Vagina (tissue), 2 donors: ENCODE measurements at regions not wholly inside any gene's neighbourhood (a gene's known extent, or its start where the extent isn't known, plus 50 kb on each side); places are given as distances from the start of the nearest gene placed in this dataset.

Experiments
- DNase-seq, 2 donors: peaks; one replicate each; pipeline ENCODE4 v3.0.0-alpha.2; 2017; ENCODE audit errors: extremely low spot score in 2 of 2
- H3K27ac ChIP-seq: fragments of 200-600 bp; sonication (generic); one replicate; pipeline ENCODE4 v1.5.1; 2019
- H3K27me3 ChIP-seq: fragments of 200-600 bp; sonication (generic); one replicate; pipeline ENCODE4 v1.5.1; 2019
- H3K36me3 ChIP-seq, 2 donors: fragments of 200-600 bp; sonication (generic); one replicate each; pipeline ENCODE4 v1.5.1; 2017 to 2019
- H3K4me1 ChIP-seq: fragments of 200-600 bp; sonication (generic); one replicate; pipeline ENCODE4 v1.5.1; 2019
- H3K4me3 ChIP-seq, 2 donors: fragments of 200-600 bp; sonication (generic); 1 replicate in 1 of 2; 2 replicates in 1 of 2; pipeline ENCODE4 v1.5.1; 2016 to 2019
- H3K9me3 ChIP-seq: fragments of 200-600 bp; sonication (generic); one replicate; pipeline ENCODE4 v1.5.1; 2019
- POLR2A ChIP-seq, 2 donors: fragments of 450-650 bp; IDR thresholded peaks; one replicate each; pipeline ENCODE4 v1.6.1; 2017; ENCODE audit warnings: antibody characterized with exemption in 2 of 2, mild to moderate bottlenecking in 2 of 2, moderate library complexity in 2 of 2
- POLR2AphosphoS5 ChIP-seq, 2 donors: sonication (generic); formaldehyde crosslinking; IDR thresholded peaks; one replicate each; pipeline ENCODE4 v1.9.0; 2017; ENCODE audit warnings: antibody characterized with exemption in 2 of 2, mild to moderate bottlenecking in 2 of 2, low read depth in 1 of 2; ENCODE audit not compliant: insufficient read depth in 1 of 2
- intact Hi-C: fragments of 100-400 bp; cut with DNase I; formaldehyde crosslinking; loops from one replicate; pipeline ENCODE4 v1.15.1; 2023
- TF ChIP-seq, protein P1 (sequence below), 3 experiments: fragments of 450-650 bp in 2 of 3; fragments of 200-600 bp in 1 of 3; sonication (generic) in 1 of 3; IDR thresholded peaks; one replicate each; pipeline ENCODE4 v1.5.1; 2017 to 2019; ENCODE audit warnings: antibody characterized with exemption in 3 of 3, mild to moderate bottlenecking in 2 of 3, moderate library complexity in 2 of 3

- intact Hi-C loops: loop anchor here (5.0 kb wide), 1 partner anchor 1248 kb away; no protein-coding TSS in a partner anchor
- Histone ChIP-seq H3K27ac (no peak overlapping the region), H3K4me1 (no peaks in the 10 kb centered on the region), H3K9me3 (no peaks in the 10 kb centered on the region), H3K4me3 (no peak overlapping the region), H3K36me3 (no peaks in the 10 kb centered on the region), H3K27me3 (no peaks in the 10 kb centered on the region)
- no peak for TF ChIP-seq POLR2AphosphoS5 (IDR thresholded peaks at IDR 0.05; ENCODE audit: insufficient read depth in 1 of 2, low read depth in 1 of 2)
- TF ChIP-seq, protein P1, sequence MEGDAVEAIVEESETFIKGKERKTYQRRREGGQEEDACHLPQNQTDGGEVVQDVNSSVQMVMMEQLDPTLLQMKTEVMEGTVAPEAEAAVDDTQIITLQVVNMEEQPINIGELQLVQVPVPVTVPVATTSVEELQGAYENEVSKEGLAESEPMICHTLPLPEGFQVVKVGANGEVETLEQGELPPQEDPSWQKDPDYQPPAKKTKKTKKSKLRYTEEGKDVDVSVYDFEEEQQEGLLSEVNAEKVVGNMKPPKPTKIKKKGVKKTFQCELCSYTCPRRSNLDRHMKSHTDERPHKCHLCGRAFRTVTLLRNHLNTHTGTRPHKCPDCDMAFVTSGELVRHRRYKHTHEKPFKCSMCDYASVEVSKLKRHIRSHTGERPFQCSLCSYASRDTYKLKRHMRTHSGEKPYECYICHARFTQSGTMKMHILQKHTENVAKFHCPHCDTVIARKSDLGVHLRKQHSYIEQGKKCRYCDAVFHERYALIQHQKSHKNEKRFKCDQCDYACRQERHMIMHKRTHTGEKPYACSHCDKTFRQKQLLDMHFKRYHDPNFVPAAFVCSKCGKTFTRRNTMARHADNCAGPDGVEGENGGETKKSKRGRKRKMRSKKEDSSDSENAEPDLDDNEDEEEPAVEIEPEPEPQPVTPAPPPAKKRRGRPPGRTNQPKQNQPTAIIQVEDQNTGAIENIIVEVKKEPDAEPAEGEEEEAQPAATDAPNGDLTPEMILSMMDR (IDR thresholded peaks at IDR 0.05): no peak
- no peak for TF ChIP-seq POLR2A (IDR thresholded peaks at IDR 0.05)
- no peak for DNase-seq
Observed at GRCh38 chr2:103144837-103145236, 383.0 kb downstream of the TMEM182 start.

DNA sequence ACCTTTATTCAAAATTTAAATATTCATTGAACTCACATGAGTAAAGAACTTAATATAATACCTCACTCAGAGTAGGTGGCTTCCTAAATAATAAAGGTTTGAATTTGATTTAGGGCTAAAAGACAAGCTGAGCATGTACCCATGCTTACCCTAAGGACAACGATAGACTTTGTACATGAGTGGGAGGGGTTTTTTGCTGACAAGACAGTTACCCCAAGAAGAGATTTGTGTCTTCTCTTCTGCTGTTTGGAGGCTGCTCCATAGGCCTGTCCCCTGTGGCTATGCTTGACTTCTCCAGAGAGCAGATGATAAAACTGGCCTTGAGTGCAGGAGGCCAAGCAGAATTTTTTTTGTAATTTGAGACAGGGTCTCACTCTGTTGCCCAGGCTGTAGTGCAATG, 383.9 kb downstream of the TMEM182 start:
- TF ChIP-seq, protein P1 (IDR thresholded peaks at IDR 0.05): no peak
- no peak for TF ChIP-seq POLR2AphosphoS5 (IDR thresholded peaks at IDR 0.05; ENCODE audit: insufficient read depth in 1 of 2, low read depth in 1 of 2)
- TF ChIP-seq POLR2A (IDR thresholded peaks at IDR 0.05): no peak
- intact Hi-C loops: loop anchor here (5.0 kb wide), 1 partner anchor 1248 kb away; no protein-coding TSS in a partner anchor
- Histone ChIP-seq H3K36me3 (no peaks in the 10 kb centered on the region), H3K27me3 (no peaks in the 10 kb centered on the region), H3K4me3 (no peak overlapping the region), H3K4me1 (no peaks in the 10 kb centered on the region), H3K9me3 (no peaks in the 10 kb centered on the region), H3K27ac (no peak overlapping the region)
- no peak for DNase-seq

DNA sequence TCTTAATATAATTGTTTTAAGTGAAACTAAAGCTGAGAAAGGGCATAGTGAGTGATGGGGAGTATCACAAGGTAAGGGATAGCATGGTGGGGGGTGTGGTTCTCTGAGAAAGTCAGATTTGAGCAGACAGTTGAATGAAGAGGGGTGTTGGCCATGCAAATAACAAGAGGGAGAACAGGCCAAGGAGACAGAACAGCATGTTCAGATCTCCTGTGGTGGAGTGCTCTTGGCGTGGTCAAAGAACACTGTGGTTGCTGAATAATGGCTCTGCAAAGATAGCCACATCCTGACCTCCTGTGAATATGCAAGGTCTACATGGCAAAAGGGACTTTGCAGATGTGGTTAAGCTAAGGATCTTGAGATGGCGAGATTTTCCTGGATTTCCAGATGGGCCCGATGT, 389.2 kb downstream of the TMEM182 start:
- H3K9me3 ChIP-seq: no peaks in the 10 kb centered on the region
- no peak overlapping the region for H3K27ac ChIP-seq
- H3K27me3 ChIP-seq: no peaks in the 10 kb centered on the region
- intact Hi-C loops: no loop called here
- H3K4me3 ChIP-seq: no peak overlapping the region
- TF ChIP-seq POLR2AphosphoS5 (IDR thresholded peaks at IDR 0.05; ENCODE audit: insufficient read depth in 1 of 2, low read depth in 1 of 2): no peak
- TF ChIP-seq POLR2A (IDR thresholded peaks at IDR 0.05): no peak
- TF ChIP-seq, protein P1 (IDR thresholded peaks at IDR 0.05): no peak
- H3K36me3 ChIP-seq: no peaks in the 10 kb centered on the region
- no peaks in the 10 kb centered on the region for H3K4me1 ChIP-seq
- no peak for DNase-seq

- Histone ChIP-seq H3K27me3 (no peaks in the 10 kb centered on the region), H3K27ac (no peak overlapping the region)
- no peak for TF ChIP-seq POLR2AphosphoS5 (IDR thresholded peaks at IDR 0.05; ENCODE audit: insufficient read depth in 1 of 2, low read depth in 1 of 2)
- TF ChIP-seq POLR2A (IDR thresholded peaks at IDR 0.05): no peak
- TF ChIP-seq, protein P1 (IDR thresholded peaks at IDR 0.05): no peak
Observed at GRCh38 chr2:103152556-103152955, 390.7 kb downstream of the TMEM182 start.

GRCh38 chr2:103153580-103154284, 391.9 kb downstream of the TMEM182 start:
- H3K27ac ChIP-seq: no peak overlapping the region
- H3K27me3 ChIP-seq: no peaks in the 10 kb centered on the region
- intact Hi-C loops: no loop called here
- DNase-seq: no peak
- no peaks in the 10 kb centered on the region for H3K36me3 ChIP-seq
- TF ChIP-seq POLR2AphosphoS5 (IDR thresholded peaks at IDR 0.05; ENCODE audit: insufficient read depth in 1 of 2, low read depth in 1 of 2) (no peak), POLR2A (IDR thresholded peaks at IDR 0.05) (no peak)
- TF ChIP-seq, protein P1 (IDR thresholded peaks at IDR 0.05): no peak
- H3K4me1 ChIP-seq: no peaks in the 10 kb centered on the region
- H3K9me3 ChIP-seq: no peaks in the 10 kb centered on the region
- H3K4me3 ChIP-seq: no peak overlapping the region

More at GRCh38 chr2:103152556-103152955, 390.7 kb downstream of the TMEM182 start:
- intact Hi-C loops: no loop called here
- H3K36me3 ChIP-seq: no peaks in the 10 kb centered on the region
- DNase-seq: no peak
- H3K9me3 ChIP-seq: no peaks in the 10 kb centered on the region
- H3K4me1 ChIP-seq: no peaks in the 10 kb centered on the region
- no peak overlapping the region for H3K4me3 ChIP-seq
